ENCODE measurements at regions not wholly inside any gene's neighbourhood (a gene's known extent, or its start where the extent isn't known, plus 50 kb on each side); places are given as distances from the start of the nearest gene placed in this dataset.

DNA sequence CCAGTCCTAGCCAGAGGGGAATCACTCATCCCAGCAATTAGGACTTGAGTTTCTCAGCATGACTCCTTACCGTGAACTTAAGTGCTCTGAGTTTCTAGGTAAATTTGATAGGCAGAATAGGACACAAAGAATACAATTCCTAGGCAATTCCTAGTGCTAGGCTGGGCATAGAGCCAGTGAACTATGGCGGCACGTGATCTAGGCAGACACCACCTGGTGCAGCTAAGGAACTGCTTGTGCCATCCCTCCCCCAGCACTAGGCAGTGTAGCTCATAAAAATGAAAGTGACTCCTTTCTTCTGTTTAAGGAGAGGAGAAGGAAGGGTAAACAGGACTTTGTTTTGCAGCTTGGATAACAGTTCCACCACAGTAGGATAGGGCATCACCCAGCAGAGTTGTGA lies 736.3 kb upstream of the PCDH7 start:
- TF ChIP-seq, protein P1, sequence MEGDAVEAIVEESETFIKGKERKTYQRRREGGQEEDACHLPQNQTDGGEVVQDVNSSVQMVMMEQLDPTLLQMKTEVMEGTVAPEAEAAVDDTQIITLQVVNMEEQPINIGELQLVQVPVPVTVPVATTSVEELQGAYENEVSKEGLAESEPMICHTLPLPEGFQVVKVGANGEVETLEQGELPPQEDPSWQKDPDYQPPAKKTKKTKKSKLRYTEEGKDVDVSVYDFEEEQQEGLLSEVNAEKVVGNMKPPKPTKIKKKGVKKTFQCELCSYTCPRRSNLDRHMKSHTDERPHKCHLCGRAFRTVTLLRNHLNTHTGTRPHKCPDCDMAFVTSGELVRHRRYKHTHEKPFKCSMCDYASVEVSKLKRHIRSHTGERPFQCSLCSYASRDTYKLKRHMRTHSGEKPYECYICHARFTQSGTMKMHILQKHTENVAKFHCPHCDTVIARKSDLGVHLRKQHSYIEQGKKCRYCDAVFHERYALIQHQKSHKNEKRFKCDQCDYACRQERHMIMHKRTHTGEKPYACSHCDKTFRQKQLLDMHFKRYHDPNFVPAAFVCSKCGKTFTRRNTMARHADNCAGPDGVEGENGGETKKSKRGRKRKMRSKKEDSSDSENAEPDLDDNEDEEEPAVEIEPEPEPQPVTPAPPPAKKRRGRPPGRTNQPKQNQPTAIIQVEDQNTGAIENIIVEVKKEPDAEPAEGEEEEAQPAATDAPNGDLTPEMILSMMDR (IDR thresholded peaks at IDR 0.05): no peak
- no peak for TF ChIP-seq POLR2A (IDR thresholded peaks at IDR 0.05)
- no peak for TF ChIP-seq POLR2AphosphoS5 (IDR thresholded peaks at IDR 0.05)
- no peak for TF ChIP-seq EP300 (IDR thresholded peaks at IDR 0.05; ENCODE audit: low read depth)
